ENCODE measurements at regions not wholly inside any gene's neighbourhood (a gene's known extent, or its start where the extent isn't known, plus 50 kb on each side); places are given as distances from the start of the nearest gene placed in this dataset.

DNA sequence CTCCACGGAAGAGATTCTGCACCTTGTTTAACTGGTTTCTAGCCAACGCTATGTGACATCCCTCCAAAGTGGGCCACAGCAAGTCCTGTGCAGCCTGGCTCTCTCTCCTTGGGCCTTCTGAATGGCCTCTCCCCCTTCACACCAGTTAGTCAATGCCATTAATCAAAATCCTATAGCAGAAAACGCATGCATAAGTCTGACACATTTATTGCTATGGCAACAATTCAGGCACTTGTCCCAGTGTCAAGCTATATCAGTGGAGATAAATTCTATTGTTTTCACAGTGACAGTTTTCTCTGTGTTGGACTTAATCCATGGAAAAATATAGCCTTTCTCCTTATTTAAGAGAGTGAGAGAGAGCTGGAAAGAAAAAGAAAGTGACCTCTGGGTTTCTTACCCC, 87.2 kb upstream of the TOX3 start:
- no peak for ATAC-seq
- H3K27ac ChIP-seq: no peak overlapping the region
- FAIRE-seq: no peak
- TF ChIP-seq NR3C1 (IDR thresholded peaks at IDR 0.05) (no peak), ELK1 (IDR thresholded peaks at IDR 0.05; ENCODE audit: low read depth, low read length) (no peak), EP300 (IDR thresholded peaks at IDR 0.05) (no peak), MAFK (IDR thresholded peaks at IDR 0.05; ENCODE audit: partially characterized antibody) (no peak), JUN (IDR thresholded peaks at IDR 0.05) (no peak), RNF2 (IDR thresholded peaks at IDR 0.05; ENCODE audit: borderline replicate concordance, low read depth) (no peak), FOSL2 (IDR thresholded peaks at IDR 0.05) (no peak), FOSL2 (CRISPR knock-in tag; IDR thresholded peaks at IDR 0.05) (no peak), KDM1A (IDR thresholded peaks at IDR 0.05; ENCODE audit: low read depth) (no peak), RAD21 (conservative IDR thresholded peaks at IDR 0.05 in 1 of 2, IDR thresholded peaks at IDR 0.05 in 1 of 2) (no peak), CEBPB (IDR thresholded peaks at IDR 0.05) (no peak), BHLHE40 (IDR thresholded peaks at IDR 0.05; ENCODE audit: low read depth, low read length) (no peak), CHD4 (IDR thresholded peaks at IDR 0.05; ENCODE audit: borderline replicate concordance) (no peak), CTCF (IDR thresholded peaks at IDR 0.05) (no peak)
- TF ChIP-seq, protein P1, sequence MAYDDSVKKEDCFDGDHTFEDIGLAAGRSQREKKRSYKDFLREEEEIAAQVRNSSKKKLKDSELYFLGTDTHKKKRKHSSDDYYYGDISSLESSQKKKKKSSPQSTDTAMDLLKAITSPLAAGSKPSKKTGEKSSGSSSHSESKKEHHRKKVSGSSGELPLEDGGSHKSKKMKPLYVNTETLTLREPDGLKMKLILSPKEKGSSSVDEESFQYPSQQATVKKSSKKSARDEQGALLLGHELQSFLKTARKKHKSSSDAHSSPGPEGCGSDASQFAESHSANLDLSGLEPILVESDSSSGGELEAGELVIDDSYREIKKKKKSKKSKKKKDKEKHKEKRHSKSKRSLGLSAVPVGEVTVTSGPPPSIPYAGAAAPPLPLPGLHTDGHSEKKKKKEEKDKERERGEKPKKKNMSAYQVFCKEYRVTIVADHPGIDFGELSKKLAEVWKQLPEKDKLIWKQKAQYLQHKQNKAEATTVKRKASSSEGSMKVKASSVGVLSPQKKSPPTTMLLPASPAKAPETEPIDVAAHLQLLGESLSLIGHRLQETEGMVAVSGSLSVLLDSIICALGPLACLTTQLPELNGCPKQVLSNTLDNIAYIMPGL (CRISPR knock-in tag; IDR thresholded peaks at IDR 0.05; ENCODE audit: borderline replicate concordance): no peak
- TF ChIP-seq, protein P2, sequence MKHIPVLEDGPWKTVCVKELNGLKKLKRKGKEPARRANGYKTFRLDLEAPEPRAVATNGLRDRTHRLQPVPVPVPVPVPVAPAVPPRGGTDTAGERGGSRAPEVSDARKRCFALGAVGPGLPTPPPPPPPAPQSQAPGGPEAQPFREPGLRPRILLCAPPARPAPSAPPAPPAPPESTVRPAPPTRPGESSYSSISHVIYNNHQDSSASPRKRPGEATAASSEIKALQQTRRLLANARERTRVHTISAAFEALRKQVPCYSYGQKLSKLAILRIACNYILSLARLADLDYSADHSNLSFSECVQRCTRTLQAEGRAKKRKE (CRISPR knock-in tag; IDR thresholded peaks at IDR 0.05; ENCODE audit: low read depth): no peak
- TF ChIP-seq, protein P3, sequence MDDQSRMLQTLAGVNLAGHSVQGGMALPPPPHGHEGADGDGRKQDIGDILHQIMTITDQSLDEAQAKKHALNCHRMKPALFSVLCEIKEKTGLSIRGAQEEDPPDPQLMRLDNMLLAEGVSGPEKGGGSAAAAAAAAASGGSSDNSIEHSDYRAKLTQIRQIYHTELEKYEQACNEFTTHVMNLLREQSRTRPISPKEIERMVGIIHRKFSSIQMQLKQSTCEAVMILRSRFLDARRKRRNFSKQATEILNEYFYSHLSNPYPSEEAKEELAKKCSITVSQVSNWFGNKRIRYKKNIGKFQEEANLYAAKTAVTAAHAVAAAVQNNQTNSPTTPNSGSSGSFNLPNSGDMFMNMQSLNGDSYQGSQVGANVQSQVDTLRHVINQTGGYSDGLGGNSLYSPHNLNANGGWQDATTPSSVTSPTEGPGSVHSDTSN (IDR thresholded peaks at IDR 0.05): no peak
- TF ChIP-seq, protein P4, sequence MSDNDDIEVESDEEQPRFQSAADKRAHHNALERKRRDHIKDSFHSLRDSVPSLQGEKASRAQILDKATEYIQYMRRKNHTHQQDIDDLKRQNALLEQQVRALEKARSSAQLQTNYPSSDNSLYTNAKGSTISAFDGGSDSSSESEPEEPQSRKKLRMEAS (IDR thresholded peaks at IDR 0.05): no peak
- TF ChIP-seq, protein P5, sequence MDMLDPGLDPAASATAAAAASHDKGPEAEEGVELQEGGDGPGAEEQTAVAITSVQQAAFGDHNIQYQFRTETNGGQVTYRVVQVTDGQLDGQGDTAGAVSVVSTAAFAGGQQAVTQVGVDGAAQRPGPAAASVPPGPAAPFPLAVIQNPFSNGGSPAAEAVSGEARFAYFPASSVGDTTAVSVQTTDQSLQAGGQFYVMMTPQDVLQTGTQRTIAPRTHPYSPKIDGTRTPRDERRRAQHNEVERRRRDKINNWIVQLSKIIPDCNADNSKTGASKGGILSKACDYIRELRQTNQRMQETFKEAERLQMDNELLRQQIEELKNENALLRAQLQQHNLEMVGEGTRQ (IDR thresholded peaks at IDR 0.05): no peak
- ChIA-PET CTCF (interaction anchor here (1.1 kb wide), 1 partner anchor 10 kb away, joined by 3 read pairs; no protein-coding TSS in a partner anchor), POLR2A (no interaction called here)
- H3K4me2 ChIP-seq: no peak overlapping the region
- whole genome bisulfite sequencing (ENCODE audit: missing lambda C conversion rate): 67% methylated on average over 3 of the region's 3 CpGs
- no peak overlapping the region for H3K4me3 ChIP-seq
- no peaks in the 10 kb centered on the region for H3K9me3 ChIP-seq
- no peak for DNase-seq (ENCODE audit: low read depth in 1 of 2, low spot score in 1 of 2)
- H3K4me1 ChIP-seq: no peaks in the 10 kb centered on the region

DNA sequence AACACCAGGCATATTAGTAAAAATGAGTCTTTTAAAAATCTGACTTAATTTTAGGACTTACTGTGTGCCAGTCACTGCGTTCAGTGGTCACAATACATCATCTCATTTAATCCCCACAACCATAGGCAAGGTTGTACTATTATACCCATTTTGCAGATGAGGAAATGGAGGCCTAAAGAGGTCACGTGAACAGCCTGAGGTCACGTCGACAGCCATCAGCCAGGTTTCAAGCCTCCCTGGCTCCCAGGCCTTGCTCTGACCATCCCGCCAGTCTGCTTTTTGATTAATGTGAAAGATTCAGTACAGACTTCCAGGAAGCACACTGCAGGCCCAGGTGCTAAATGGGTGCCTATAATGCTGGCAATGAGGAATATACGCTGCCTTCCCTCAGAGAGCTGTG, 86.3 kb upstream of the TOX3 start:
- DNase-seq (ENCODE audit: low read depth in 1 of 2, low spot score in 1 of 2) (no peak), ATAC-seq (no peak), FAIRE-seq (no peak)
- TF ChIP-seq MAFK (IDR thresholded peaks at IDR 0.05; ENCODE audit: partially characterized antibody): no peak
- TF ChIP-seq KDM1A (IDR thresholded peaks at IDR 0.05; ENCODE audit: low read depth): 0 out of 2 replicates have a peak, but pooled peaks have one; percentile 58
- Histone ChIP-seq H3K4me1 (no peaks in the 10 kb centered on the region), H3K4me2 (no peak overlapping the region), H3K4me3 (no peak overlapping the region), H3K9me3 (no peaks in the 10 kb centered on the region), H3K27ac (no peak overlapping the region)
- ChIA-PET POLR2A (no interaction called here), CTCF (interaction anchor here (1.1 kb wide), 1 partner anchor 10 kb away, joined by 3 read pairs; no protein-coding TSS in a partner anchor)
- WGBS (ENCODE audit: missing lambda C conversion rate): 86% methylated on average over 6 of the region's 6 CpGs

Measured in A549 (cell line).